CD4-positive, alpha-beta T cell treated with Interleukin-6 at 100 ng/mL for 8 hours (primary cell): ENCODE measurements at regions not wholly inside any gene's neighbourhood (a gene's known extent, or its start where the extent isn't known, plus 50 kb on each side); places are given as distances from the start of the nearest gene placed in this dataset.

ENCODE experiments used
- DNase-seq: peaks from one replicate; pipeline ENCODE4 v3.0.0-alpha.2; 2020; ENCODE audit warnings: mixed read lengths, low spot score

DNA sequence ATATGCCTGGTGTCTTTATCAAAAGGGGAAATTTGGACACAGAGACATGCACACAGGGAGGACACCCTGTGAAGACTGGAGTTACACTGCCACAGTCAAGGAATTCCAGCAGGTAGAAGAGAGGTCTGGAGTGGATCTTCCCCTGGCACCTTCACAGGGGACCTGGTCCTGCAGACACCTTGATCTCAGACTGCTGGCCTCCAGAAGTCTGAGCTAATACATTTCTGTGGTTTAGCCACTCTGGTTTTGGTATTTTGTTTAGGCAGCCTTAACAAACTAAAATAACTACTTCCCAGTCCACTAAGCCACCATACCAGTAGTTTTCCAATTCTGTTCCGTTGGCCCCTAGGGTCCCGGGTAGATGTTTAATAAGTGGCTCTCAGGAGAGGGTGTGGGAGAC, 164.7 kb downstream of the SETD4 start:
- no peak for DNase-seq

DNA sequence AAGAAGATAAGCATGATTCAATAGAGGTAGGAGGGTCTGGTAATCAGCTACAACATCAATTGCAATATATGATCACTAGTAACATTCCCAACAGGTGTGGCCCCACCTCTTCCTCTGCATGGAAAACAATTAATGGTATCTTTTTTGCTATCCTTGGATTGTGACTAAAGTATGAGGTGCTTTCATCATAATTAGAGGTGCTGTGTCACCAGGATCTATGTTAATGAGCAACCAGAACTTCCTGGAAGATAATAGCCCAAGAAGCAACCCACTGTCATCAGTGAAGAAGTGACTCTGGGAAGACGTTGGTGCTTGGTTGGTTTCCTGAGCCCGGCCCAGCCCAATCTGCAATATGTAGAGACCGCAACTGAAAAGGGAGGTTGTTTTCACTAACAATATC, 167.2 kb downstream of the SETD4 start:
- DNase-seq, result no peak

DNA sequence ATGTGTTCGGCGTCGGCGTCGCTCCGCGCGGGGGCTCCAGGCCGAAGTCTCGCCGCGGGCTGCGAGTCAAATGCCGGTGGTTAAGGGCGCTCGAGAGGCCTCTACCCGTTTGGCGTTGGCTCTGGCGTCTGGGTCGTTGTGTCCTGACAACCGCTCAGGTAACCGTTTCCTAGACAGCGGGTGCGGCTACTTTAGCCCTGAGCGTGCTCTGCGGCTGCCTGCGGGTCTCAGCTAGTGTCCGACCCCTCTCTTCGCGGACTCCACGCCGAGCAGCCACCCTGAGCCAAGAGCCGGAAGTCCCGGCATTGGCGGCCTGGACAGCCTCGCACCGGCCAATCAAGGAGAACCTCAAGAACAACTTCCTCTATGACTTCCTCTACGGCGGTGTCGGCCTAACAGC, 173.4 kb downstream of the SETD4 start:
- DNase-seq, result no peak

DNA sequence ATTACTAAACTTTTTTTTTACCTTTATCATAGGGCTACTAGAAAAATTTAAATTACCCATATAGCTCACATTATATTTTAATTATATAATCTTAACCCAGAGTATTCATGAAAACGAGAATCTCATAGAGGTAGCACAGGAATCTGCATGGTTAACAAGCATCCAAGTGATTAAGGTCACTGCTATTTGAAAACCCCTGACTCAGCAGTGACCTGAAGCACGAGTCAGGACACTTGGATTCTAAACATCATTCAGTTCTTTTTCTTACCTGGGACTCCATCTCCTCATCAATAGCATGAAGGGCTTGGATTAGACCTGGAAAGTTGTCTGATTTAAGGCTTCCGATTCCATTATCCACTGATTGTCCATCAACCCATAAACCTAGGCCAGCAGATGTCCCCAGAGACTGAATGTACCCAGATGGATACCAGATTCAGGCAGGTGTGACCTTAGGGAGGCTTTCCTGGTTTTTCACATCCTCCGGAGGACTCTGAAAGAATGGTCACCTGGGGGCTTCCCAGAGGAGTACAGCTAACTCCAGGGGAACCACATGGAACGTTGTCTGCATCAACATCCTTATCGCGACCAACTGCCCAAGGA, 174.3 kb downstream of the SETD4 start:
- DNase-seq, result no peak

DNA sequence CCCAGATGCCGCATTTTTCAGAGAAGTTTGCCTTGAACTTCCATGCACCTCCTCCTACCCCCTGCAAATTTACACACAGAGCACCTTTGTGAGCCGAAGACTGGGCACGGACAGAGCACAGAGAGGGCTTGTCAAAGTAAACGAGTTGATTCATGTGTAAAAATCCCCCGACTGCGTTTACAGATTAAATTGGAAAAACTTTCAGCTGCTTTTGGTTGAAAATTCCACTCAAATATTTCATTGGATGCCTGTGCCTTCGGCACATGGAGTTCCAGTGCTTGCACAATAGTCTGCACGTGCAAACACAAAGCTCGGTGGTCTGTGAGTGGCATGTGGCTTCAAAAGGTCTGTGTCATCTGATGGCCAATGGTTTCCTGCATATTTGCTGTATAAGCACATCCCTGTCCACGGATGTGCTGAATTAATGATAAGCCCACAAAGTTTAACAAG, 177.5 kb downstream of the SETD4 start:
- no peak for DNase-seq

DNA sequence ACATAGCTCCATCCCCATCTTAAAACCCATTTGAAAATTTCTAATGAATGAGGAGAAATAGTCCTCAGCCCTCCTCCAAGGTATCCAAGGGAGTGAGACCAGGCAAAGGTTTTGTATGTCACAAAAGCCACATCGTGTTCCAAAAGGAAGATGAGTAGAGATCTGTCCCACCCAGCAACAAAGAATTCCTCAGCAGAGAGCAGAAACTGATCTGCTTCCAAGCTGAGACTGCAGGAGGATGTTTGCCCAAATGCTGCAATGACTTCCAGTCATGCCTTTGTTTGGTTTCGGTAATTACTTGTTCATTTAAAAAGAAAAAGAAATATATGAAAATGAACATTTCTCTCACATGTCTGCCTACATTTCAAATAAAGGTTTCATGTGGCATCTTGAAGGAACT, 186.9 kb downstream of the SETD4 start:
- no peak for DNase-seq

DNA sequence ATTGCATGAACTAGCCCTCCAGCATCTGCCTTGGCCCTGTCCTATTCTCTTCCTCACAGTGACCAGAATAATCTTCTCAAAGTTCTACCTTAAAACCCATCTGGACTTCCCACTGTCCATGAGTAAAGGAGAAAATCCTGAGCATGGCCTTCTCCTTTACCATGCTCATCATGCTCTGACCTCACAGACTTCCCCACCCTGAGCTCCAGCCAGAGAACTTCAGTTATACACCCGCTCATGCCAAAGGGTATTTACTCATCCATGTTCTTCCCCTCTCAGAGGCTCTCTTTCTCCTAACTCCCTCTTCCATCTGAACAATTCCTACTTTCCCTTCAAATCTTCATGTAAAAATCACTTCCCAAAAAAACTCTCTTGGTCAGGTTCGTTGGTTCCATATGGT, 188.4 kb downstream of the SETD4 start:
- no peak for DNase-seq

DNA sequence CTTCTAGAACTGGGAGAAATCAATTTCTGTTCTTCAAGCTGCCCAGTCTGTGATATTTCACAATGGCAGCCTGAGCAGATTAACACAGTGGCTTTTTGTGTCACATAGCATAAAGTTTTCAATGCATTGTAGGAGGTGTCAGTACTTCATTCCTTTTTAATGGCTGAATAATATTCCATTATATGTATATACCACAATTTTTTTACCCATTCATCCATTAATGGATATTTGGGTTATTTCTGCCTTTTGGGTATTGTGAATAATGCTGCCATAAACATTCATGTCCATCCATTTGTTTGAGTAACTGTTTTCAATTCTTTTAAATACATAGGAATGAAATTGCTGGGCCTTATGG, 191.5 kb downstream of the SETD4 start:
- DNase-seq, result no peak

DNA sequence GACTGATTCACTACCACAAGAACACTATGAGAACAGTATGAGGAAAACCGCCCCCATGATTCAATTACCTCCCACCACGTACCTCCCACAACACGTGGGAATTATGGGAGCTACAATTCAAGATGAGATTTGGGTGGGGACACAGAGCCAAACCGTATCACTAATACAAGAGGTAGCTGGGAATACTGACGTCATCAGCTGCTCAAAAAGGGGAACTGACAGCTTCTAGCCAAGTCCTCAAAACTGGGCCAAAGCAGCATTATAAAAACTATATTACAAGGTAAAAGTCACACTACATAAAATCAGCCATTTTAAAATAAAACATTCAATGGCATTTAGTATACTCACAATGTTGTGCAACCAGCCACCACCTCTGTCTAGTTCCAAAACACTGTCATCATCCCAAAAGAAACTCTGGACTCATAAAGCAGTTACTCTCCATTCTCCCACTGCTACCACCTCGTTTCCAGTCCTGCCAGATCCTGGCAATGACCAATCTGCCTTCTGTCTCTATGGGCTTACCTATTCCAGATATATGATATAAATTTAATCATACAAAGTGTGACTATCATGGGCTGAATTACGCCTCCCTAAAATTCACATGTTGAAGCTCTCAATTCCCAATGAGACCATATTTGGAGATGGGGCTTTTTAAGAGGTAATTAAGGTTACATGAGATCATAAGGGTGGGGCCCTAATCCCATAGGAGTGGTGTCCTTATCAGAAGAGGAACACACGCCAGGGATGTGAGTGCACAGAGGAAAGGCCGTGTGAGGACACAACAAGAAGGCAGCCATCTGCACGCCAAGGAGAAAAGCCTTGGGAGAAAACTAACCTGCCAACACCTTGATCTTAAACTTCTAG, 192.1 kb downstream of the SETD4 start:
- no peak for DNase-seq

DNA sequence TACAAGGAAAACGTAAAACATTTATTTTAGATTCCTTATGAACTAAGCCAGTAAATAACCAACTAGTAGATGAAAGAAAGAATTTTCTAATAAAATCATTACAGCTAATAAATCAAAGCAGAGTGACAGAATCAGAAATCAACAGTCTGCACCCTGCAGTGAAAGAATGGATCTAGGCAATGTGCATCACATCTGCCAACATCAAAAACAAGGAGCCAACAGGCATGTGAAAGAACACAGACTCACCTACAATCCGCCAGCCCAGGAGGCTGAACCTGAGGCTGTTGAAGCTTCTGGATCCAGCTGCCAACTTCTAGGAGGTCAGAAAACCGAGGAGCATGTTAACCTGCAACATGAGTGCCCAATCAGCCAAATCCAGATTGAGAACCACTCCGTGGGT, 196.3 kb downstream of the SETD4 start:
- no peak for DNase-seq

DNA sequence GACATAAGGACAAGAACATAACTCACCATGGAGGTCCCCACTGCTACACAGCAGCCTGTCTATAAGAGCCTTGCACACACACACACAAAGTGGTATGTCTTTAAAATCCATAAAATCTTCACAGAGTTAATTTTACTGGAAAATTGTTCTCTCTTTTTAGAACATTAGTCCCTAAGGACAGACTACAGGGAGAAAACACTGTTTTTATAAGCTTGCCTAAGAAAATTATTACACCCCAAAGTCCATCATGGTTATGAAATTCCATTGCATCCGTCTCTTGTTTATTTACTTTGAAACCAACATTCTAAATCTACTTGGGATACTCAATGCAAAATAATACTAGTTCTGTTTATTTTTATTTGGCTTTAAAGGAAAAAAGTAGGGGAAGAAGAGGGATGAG, 197.4 kb downstream of the SETD4 start:
- no peak for DNase-seq

DNA sequence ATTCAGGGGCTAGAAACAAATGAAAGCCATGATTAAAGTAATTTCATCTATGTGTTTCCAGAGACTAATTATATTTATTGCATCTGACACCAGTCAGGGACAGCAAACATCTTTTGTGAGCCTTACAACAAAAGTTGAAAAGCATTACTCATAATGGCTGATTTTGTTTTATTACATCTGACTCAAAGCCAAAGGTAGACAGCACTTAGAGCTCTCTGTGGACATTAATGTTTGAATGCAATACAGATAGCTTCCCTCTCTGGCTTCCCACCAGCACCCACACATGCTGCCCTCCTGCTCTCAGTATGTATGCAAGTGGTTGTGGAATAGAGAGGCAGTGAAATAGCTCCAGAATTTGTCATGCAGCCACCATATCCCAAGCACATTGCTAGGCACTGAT, 198.7 kb downstream of the SETD4 start:
- DNase-seq, result no peak

DNA sequence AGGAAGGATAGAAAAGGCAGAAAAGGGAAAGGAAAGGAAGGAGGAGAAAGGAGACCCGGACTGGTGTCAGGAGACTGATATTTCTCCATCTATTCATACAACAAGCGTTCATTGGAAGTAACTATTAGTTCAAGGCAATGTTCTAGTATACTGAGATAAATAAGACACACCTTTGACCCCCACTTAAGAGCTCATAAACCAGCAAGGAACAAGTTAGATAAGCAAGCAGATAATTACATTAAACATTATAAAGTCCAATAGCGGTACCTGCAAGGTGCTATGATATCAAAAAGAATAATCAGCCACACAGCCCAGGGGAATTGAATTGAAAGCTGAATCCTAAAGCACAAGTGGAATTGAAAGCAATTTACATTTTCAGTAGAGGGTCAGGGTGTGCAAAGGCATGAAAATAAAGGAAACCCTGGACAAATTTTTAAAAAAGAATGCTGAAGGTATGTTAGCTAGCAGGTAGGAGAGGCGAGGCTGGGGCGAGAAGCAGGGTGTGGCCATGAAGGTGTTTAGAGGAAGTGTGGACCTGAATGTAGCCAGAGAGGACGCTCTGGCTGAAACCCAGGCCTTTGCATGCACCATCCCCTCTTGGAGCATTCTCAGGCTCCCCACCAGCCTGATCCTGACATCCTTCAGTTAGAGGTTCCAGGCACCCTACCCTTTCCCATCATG, 200.0 kb downstream of the SETD4 start:
- DNase-seq, result no peak

DNA sequence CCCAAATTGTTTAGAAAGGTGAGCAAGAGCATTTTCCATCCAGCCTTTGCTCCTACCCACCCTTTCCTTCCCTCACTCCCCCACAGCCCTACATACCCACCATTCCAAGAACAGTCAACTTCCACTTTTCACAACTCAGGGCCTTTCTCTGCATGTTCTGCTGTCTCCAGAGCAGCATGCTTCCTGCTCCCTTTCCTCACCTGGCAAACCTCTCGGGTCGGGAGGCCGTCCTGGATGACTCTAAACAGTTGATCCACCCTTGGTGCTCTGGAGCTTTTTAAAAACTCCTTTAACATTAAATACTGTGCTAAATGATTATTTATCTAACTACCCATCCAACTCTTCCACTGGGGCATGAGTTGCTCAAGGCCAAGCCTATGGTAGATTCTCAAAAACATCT, 200.6 kb downstream of the SETD4 start:
- no peak for DNase-seq

DNA sequence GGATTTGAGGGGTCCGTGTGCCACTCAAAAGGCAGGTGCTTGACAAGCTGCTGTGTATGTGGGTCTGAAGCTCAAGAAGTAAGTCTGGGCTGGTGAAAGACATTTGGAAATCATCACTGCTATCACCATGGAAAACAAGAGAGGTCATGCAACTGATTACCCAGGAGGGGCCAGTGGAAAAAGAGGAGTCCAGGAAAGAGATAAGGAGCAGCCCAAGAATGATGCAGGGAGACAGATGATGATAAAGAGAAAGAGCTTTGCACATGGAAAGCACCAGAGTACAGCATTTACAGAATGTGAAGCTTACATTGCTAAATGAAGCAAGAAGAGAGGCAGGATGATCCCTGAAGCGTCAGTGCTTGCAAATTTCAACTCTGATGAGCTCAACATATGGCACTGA, 203.2 kb downstream of the SETD4 start:
- no peak for DNase-seq

DNA sequence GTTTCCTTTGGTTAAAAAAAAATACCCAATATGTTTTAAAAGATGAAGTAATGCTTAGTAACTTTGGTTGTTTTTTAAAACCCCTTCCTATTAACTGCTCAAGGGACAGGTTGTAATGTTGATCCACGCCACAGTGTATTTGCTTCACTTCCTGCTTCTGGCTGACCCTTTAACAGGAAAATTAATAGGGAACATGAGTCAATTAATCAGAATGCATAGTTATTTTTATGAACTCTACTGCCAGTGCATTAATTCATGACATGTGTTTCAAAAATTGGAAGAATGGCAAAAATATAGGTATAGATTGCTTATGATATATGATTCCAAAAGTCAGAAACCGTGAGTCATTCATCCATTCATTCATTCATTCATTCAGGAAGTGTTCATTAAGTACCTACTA, 204.8 kb downstream of the SETD4 start:
- no peak for DNase-seq

DNA sequence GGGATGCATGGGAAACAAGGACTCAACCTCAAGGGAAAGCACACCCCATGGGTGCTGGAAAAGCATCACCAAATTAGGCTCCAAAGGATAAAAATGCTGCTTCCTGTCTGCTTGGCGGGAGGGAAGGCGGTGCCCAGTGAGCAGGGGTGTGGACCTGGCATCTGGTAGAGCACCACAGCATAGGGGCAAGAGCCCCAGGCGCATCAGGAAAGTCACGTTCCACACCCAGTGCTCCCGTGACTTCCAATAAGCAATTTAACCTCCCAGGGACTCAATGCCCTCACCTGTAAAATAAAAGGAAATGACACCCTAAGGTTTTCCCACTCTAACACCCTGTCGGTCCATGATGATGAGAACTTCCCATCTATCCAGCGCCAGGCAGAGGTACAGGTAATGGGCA, 206.0 kb downstream of the SETD4 start:
- no peak for DNase-seq

DNA sequence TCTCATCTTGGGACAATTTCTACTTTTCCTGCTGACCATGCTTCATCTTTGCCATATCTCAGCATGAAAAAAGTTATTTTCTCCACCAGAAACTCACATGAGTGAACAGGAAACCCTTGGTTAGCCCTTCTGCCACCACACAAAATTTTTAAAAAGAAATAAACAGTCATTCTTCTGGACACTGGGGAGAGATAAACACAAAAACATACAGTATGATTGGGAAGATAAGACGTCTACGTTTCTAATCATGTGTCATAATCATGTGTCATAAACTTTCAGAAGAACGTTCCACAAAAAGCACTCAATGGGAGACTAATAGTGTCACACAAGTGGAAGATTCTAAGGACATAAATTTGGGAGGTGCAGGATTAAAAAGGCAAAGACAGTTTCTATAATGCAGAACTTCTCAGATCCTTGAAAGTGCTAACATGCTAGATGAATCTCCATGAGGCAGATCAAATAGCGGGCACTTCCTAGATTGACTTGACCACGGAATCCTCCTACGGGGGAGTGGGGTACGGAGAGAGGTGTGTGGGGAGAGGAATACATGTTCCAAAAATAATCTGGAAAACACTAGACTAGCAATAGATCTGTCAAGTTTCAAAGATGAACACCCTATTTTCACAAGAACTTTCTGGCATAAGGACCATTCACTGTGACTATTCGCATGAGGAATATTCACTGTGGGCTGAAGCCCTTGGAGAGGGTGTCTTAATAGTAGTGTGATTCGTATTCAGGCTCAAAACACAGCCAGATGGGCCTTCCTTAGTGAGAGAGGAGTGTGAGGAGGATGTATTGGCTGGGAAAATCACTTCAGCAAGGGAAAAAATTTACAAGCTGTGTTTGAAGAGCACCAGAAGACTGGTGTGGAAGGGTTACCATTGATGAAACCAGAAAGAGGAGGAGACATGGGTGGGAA, 206.7 kb downstream of the SETD4 start:
- no peak for DNase-seq

DNA sequence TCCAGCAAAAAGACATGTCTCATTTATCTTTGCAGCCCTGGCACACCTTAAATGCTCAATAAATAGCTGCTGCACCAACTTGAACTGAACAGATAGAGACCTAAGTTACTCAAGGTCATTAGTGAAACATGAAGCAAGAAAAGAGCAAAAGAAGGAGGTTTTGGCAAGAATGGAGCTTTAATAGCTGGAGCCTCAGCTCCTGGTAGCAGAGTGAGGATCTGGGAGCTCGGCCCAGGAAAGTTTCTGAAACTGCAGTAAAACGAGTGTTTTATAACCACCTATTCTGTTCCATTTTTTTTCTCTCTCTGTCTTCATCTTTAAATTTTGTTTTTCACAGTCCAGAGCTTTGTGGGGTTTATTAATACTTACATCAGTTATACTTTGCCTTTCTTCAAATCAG, 207.5 kb downstream of the SETD4 start:
- no peak for DNase-seq

DNA sequence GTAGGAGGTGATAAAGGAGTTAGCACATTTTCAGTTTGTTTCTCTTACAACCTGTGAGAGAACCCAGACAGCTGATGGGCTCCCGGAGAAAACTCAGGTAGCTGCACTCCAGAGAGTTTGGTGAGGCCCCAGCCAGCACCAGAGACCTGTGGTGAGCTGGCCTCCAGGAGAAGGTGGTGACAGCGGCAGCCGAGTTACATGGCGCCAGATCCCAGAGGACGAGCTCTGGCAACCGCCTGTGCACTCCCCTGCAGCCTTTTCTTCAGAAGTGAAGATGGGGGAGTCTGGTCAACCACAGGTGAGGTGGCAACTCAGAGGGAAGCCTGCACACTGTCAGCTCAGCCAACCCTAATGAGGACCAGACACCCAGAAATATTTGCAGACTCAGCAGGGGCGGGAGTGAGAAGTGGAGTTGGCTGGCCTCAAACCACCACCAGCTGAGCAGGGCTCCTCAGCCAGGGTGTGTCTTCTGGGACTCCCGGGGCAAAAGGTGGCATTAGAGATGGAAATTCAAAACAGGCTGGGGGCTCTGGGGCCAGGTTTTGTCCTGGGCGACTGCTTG, 209.7 kb downstream of the SETD4 start:
- DNase-seq, result no peak

DNA sequence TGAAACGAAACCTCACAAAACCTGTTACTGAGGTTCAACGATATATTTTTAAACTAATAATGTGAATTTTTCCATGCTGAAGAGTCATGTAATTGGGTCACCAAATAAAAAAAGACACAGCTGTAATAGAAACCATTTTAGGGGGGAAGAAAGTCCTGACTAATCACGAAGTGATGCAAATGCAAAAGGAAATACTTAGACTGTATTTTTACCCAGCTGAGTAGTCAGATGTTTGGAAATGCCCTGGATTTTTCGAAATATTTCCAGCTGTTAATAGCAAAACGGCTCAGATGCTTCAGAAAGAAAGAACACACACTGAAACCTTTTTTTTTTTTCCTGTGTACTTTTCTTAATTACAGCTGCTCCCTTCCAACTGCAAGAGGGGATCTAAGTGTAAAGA, 210.3 kb downstream of the SETD4 start:
- DNase-seq, result no peak

DNA sequence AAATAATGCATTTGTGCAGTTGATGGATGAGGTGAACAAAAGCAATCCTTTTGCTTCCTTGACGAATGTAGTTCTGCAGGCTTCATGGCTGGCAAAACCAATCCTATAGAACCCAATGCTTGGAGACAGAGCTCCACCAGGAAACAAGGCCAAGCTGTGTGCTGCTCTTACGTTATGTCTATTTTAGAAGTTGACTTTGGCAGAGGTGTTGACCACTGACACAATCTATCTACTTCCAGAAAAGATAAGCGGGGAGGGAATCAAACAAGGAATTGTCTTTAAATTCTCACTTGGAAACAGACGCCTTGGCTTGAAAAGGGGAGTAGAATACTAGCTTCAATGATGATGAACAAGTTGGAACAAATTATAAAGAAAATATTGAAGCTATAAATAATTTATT, 211.2 kb downstream of the SETD4 start:
- no peak for DNase-seq
